Activated B cell treated with CpG ODN at 0.5 μM for 24 hours (primary cell): ENCODE measurements at regions not wholly inside any gene's neighbourhood (a gene's known extent, or its start where the extent isn't known, plus 50 kb on each side); places are given as distances from the start of the nearest gene placed in this dataset.

ENCODE experiments used
- ATAC-seq: fragments of 200-7000 bp; cut with Tn5 transposase; one replicate; pipeline ENCODE4 v1.10.0; 2021; ENCODE audit warnings: low read depth, mild to moderate bottlenecking, moderate library complexity
- CTCF ChIA-PET: fragments of 350-600 bp; sonication (Branson Sonifier 250); formaldehyde crosslinking; loops from one replicate; lab custom pipeline; 2021; ENCODE audit warnings: antibody characterized with exemption; lab: Charles Lee
- POLR2A ChIA-PET: fragments of 350-600 bp; sonication (Branson Sonifier 250); formaldehyde crosslinking; loops from one replicate; lab custom pipeline; 2021; ENCODE audit warnings: antibody characterized with exemption; lab: Charles Lee
- DNase-seq: peaks from one replicate; pipeline ENCODE4 v3.0.0; 2022
- H3K27ac Mint-ChIP-seq: one replicate; pipeline ENCODE4 v1.8.0; 2020; ENCODE audit warnings: mixed read lengths
- H3K27me3 Mint-ChIP-seq: one replicate; pipeline ENCODE4 v1.8.0; 2021; ENCODE audit warnings: mixed read lengths
- H3K36me3 Mint-ChIP-seq: one replicate; pipeline ENCODE4 v1.8.0; 2021; ENCODE audit warnings: low read depth, mixed read lengths
- H3K4me1 Mint-ChIP-seq: one replicate; pipeline ENCODE4 v1.8.0; 2021; ENCODE audit warnings: mixed read lengths
- H3K4me3 Mint-ChIP-seq: one replicate; pipeline ENCODE4 v1.8.0; 2020; ENCODE audit warnings: mild to moderate bottlenecking, mixed read lengths
- H3K9me3 Mint-ChIP-seq: one replicate; pipeline ENCODE4 v1.8.0; 2020; ENCODE audit warnings: mixed read lengths
- CTCF ChIP-seq: fragments of 200-600 bp; IDR thresholded peaks from one replicate; pipeline ENCODE4 v1.8.0; 2022; ENCODE audit warnings: antibody characterized with exemption, mild to moderate bottlenecking
- intact Hi-C: fragments of 100-400 bp; cut with micrococcal nuclease; formaldehyde crosslinking; loops from one replicate; pipeline ENCODE4 v1.15.1; 2024

GRCh38 chr5:77871946-77872345, 95.8 kb upstream of the TBCA start:
- no peak for TF ChIP-seq CTCF
- Mint-ChIP-seq H3K27me3 (no peaks in the 10 kb centered on the region), H3K27ac (no peak overlapping the region), H3K4me1 (no peaks in the 10 kb centered on the region), H3K4me3 (no peak overlapping the region), H3K9me3 (no peaks in the 10 kb centered on the region), H3K36me3 (no peaks in the 10 kb centered on the region)
- DNase-seq (no peak), ATAC-seq (no peak)
- ChIA-PET CTCF (no interaction called here), POLR2A (no interaction called here)
- intact Hi-C loops: no loop called here

- CTCF ChIA-PET: no interaction called here
- ATAC-seq (no peak), DNase-seq (no peak)
- no peaks in the 10 kb centered on the region for H3K4me1 Mint-ChIP-seq
- H3K27ac Mint-ChIP-seq: no peak overlapping the region
- no peaks in the 10 kb centered on the region for H3K36me3 Mint-ChIP-seq
- no peaks in the 10 kb centered on the region for H3K9me3 Mint-ChIP-seq
- H3K4me3 Mint-ChIP-seq: no peak overlapping the region
- intact Hi-C loops: no loop called here
- no peaks in the 10 kb centered on the region for H3K27me3 Mint-ChIP-seq
- POLR2A ChIA-PET: no interaction called here
- no peak for TF ChIP-seq CTCF
These were observed 94.9 kb upstream of the TBCA start for GRCh38 chr5:77871016-77871415.

- Mint-ChIP-seq H3K27ac (no peak overlapping the region), H3K27me3 (no peaks in the 10 kb centered on the region), H3K4me3 (no peak overlapping the region), H3K36me3 (no peaks in the 10 kb centered on the region), H3K9me3 (no peaks in the 10 kb centered on the region), H3K4me1 (no peaks in the 10 kb centered on the region)
- CTCF ChIA-PET: no interaction called here
- ATAC-seq (no peak), DNase-seq (no peak)
- POLR2A ChIA-PET: no interaction called here
- TF ChIP-seq CTCF: no peak
- intact Hi-C loops: loop anchor here (5.0 kb wide), 1 partner anchor 103 kb away; no protein-coding TSS in a partner anchor
These were observed 93.1 kb upstream of the TBCA start for GRCh38 chr5:77869116-77869798.

GRCh38 chr5:77867914-77868313, 91.8 kb upstream of the TBCA start:
- ChIA-PET CTCF (no interaction called here), POLR2A (no interaction called here)
- Mint-ChIP-seq H3K27ac (no peak overlapping the region), H3K4me1 (no peaks in the 10 kb centered on the region), H3K36me3 (no peaks in the 10 kb centered on the region), H3K4me3 (no peak overlapping the region), H3K9me3 (no peaks in the 10 kb centered on the region), H3K27me3 (no peaks in the 10 kb centered on the region)
- ATAC-seq (no peak), DNase-seq (no peak)
- intact Hi-C loops: loop anchor here (2.0 to 5.0 kb wide), 3 partner anchors 104 to 293 kb away; no protein-coding TSS in a partner anchor
- no peak for TF ChIP-seq CTCF

- ATAC-seq (no peak), DNase-seq (no peak)
- no peak overlapping the region for H3K27ac Mint-ChIP-seq
- CTCF ChIA-PET: no interaction called here
- POLR2A ChIA-PET: no interaction called here
- no peak for TF ChIP-seq CTCF
- no peaks in the 10 kb centered on the region for H3K36me3 Mint-ChIP-seq
- H3K27me3 Mint-ChIP-seq: no peaks in the 10 kb centered on the region
- no peaks in the 10 kb centered on the region for H3K4me1 Mint-ChIP-seq
- no peaks in the 10 kb centered on the region for H3K9me3 Mint-ChIP-seq
- no peak overlapping the region for H3K4me3 Mint-ChIP-seq
- intact Hi-C loops: loop anchor here (2.0 to 5.0 kb wide), 3 partner anchors 105 to 294 kb away; no protein-coding TSS in a partner anchor
These were observed 91.1 kb upstream of the TBCA start for GRCh38 chr5:77867194-77867691.
